OCI-LY7 (cell line): ENCODE measurements at regions not wholly inside any gene's neighbourhood (a gene's known extent, or its start where the extent isn't known, plus 50 kb on each side); places are given as distances from the start of the nearest gene placed in this dataset.

Source experiments
- CTCF ChIP-seq: fragments of 200-600 bp; sonication (generic); conservative IDR thresholded peaks from 2 replicates; pipeline ENCODE4 v1.5.1; 2014; ENCODE audit warnings: mild to moderate bottlenecking, antibody characterized with exemption, low read length, moderate library complexity, mixed read lengths
- EZH2phosphoT487 ChIP-seq: fragments of 200-600 bp; sonication (generic); IDR thresholded peaks from 2 replicates; pipeline ENCODE4 v1.6.1; 2018; ENCODE audit warnings: low read depth, borderline replicate concordance, mild to moderate bottlenecking, mixed run types, antibody characterized with exemption, low read length, moderate library complexity, mixed read lengths

- TF ChIP-seq CTCF, result no peak
- TF ChIP-seq EZH2phosphoT487, result no peak
These were observed 238.6 kb downstream of the LRIG3 start for GRCh38 chr12:58681730-58682129.
